Activated naive CD8-positive, alpha-beta T cell treated with anti-CD3 and anti-CD28 coated beads for 36 hours (primary cell): ENCODE measurements at regions not wholly inside any gene's neighbourhood (a gene's known extent, or its start where the extent isn't known, plus 50 kb on each side); places are given as distances from the start of the nearest gene placed in this dataset.

Source experiments
- DNase-seq: peaks from one replicate; pipeline ENCODE4 v3.0.0; 2021
- H3K27ac Mint-ChIP-seq: one replicate; pipeline ENCODE4 v1.8.0; 2022; ENCODE audit warnings: mild to moderate bottlenecking, moderate library complexity, mixed read lengths
- H3K27me3 Mint-ChIP-seq: one replicate; pipeline ENCODE4 v1.8.0; 2022; ENCODE audit warnings: mild to moderate bottlenecking, mixed read lengths
- H3K36me3 Mint-ChIP-seq: one replicate; pipeline ENCODE4 v1.8.0; 2021; ENCODE audit warnings: mild to moderate bottlenecking, mixed read lengths
- H3K4me1 Mint-ChIP-seq: one replicate; pipeline ENCODE4 v1.8.0; 2021; ENCODE audit warnings: mixed read lengths
- H3K4me3 Mint-ChIP-seq: one replicate; pipeline ENCODE4 v1.8.0; 2022; ENCODE audit warnings: mild to moderate bottlenecking, moderate library complexity, mixed read lengths
- H3K9me3 Mint-ChIP-seq: one replicate; pipeline ENCODE4 v1.8.0; 2022; ENCODE audit warnings: mixed read lengths

DNA sequence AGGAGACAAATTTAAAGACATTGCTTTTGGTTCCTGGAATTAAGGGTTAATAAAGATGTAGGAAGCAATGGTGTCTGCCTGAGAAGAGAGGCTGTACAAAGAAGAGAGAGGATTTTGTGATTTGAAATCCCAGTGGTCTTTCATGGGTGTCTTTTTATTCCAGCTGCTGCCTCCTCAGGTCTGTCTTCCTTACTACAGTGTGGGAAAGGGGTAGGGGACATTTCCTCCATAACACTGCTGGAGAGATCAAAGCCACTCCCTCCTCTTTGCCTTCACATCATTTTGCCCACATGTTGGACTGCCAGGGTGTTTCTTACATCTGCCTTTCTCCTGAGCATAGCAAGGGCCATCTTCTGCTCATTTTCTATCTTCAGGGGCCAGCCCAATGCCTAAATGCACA is 348.5 kb downstream of the EN1 start:
- Mint-ChIP-seq H3K4me1 (no peaks in the 10 kb centered on the region), H3K36me3 (no peaks in the 10 kb centered on the region), H3K27ac (no peak overlapping the region), H3K4me3 (no peak overlapping the region), H3K27me3 (peaks cover 10% of the 10 kb centered on the region), H3K9me3 (no peaks in the 10 kb centered on the region)
- DNase-seq = no peak

GRCh38 chr2:118496870-118497611 is 350.4 kb downstream of the EN1 start:
- DNase-seq = no peak
- Mint-ChIP-seq H3K4me3 (no peak overlapping the region), H3K9me3 (peaks cover 2% of the 10 kb centered on the region), H3K4me1 (no peaks in the 10 kb centered on the region), H3K27ac (no peak overlapping the region), H3K36me3 (no peaks in the 10 kb centered on the region), H3K27me3 (peaks cover 13% of the 10 kb centered on the region)

GRCh38 chr2:118496467-118496866 is 351.0 kb downstream of the EN1 start:
- Mint-ChIP-seq H3K27me3 (peaks cover 16% of the 10 kb centered on the region), H3K36me3 (no peaks in the 10 kb centered on the region), H3K4me1 (no peaks in the 10 kb centered on the region), H3K27ac (no peak overlapping the region), H3K9me3 (peaks cover 3% of the 10 kb centered on the region), H3K4me3 (no peak overlapping the region)
- DNase-seq = no peak

GRCh38 chr2:118495290-118495689 is 352.2 kb downstream of the EN1 start:
- Mint-ChIP-seq H3K4me3 (no peak overlapping the region), H3K9me3 (peaks cover 3% of the 10 kb centered on the region), H3K4me1 (no peaks in the 10 kb centered on the region), H3K27me3 (peaks cover 13% of the 10 kb centered on the region), H3K36me3 (no peaks in the 10 kb centered on the region), H3K27ac (no peak overlapping the region)
- DNase-seq = no peak

DNA sequence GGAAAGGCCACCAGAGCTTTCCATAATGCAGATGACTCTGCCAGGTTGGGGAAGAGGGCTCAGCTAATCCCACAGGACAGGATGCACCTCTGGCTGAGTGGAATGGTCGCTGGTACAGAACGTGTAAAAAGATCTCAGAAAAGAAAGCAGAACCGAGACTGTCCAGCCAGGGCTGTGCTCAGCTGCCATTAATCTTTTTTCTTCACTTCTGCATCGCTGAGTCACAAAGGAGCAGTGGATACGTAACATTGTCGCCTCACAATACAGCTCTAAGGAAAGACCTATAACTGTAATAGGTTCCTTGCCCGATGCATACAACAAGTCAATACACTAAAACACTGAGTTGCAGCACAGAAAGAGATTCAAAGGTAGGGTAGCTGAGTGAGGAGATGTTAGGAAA is 354.2 kb downstream of the EN1 start:
- H3K9me3 Mint-ChIP-seq = peaks cover 3% of the 10 kb centered on the region
- no peak overlapping the region for H3K4me3 Mint-ChIP-seq
- H3K4me1 Mint-ChIP-seq = no peaks in the 10 kb centered on the region
- no peak overlapping the region for H3K27ac Mint-ChIP-seq
- no peak for DNase-seq
- no peaks in the 10 kb centered on the region for H3K36me3 Mint-ChIP-seq
- peaks cover 16% of the 10 kb centered on the region for H3K27me3 Mint-ChIP-seq

- H3K27ac Mint-ChIP-seq = no peak overlapping the region
- H3K36me3 Mint-ChIP-seq = no peaks in the 10 kb centered on the region
- peaks cover 3% of the 10 kb centered on the region for H3K9me3 Mint-ChIP-seq
- H3K27me3 Mint-ChIP-seq = peaks cover 12% of the 10 kb centered on the region
- DNase-seq = no peak
- H3K4me1 Mint-ChIP-seq = no peaks in the 10 kb centered on the region
- H3K4me3 Mint-ChIP-seq = no peak overlapping the region
Observed at GRCh38 chr2:118492335-118492734, 355.1 kb downstream of the EN1 start.

GRCh38 chr2:118490330-118490729 is 357.1 kb downstream of the EN1 start:
- no peaks in the 10 kb centered on the region for H3K36me3 Mint-ChIP-seq
- peaks cover 13% of the 10 kb centered on the region for H3K27me3 Mint-ChIP-seq
- H3K4me1 Mint-ChIP-seq = no peaks in the 10 kb centered on the region
- peaks cover 3% of the 10 kb centered on the region for H3K9me3 Mint-ChIP-seq
- H3K4me3 Mint-ChIP-seq = no peak overlapping the region
- no peak for DNase-seq
- no peak overlapping the region for H3K27ac Mint-ChIP-seq

GRCh38 chr2:118489712-118490299 is 357.6 kb downstream of the EN1 start:
- H3K4me3 Mint-ChIP-seq = no peak overlapping the region

GRCh38 chr2:118481299-118481698 is 366.1 kb downstream of the EN1 start:
- H3K27me3 Mint-ChIP-seq = peaks cover 6% of the 10 kb centered on the region
- no peak overlapping the region for H3K27ac Mint-ChIP-seq

More at GRCh38 chr2:118489712-118490299, 357.6 kb downstream of the EN1 start:
- H3K27ac Mint-ChIP-seq = no peak overlapping the region
- no peaks in the 10 kb centered on the region for H3K36me3 Mint-ChIP-seq
- no peaks in the 10 kb centered on the region for H3K4me1 Mint-ChIP-seq
- peaks cover 13% of the 10 kb centered on the region for H3K27me3 Mint-ChIP-seq
- peaks cover 3% of the 10 kb centered on the region for H3K9me3 Mint-ChIP-seq
- no peak for DNase-seq

GRCh38 chr2:118479020-118479419 is 368.4 kb downstream of the EN1 start:
- Mint-ChIP-seq H3K9me3 (no peaks in the 10 kb centered on the region), H3K27ac (no peak overlapping the region), H3K27me3 (peaks cover 4% of the 10 kb centered on the region), H3K4me1 (no peaks in the 10 kb centered on the region), H3K4me3 (no peak overlapping the region), H3K36me3 (no peaks in the 10 kb centered on the region)
- no peak for DNase-seq

More at GRCh38 chr2:118481299-118481698, 366.1 kb downstream of the EN1 start:
- Mint-ChIP-seq H3K36me3 (no peaks in the 10 kb centered on the region), H3K9me3 (no peaks in the 10 kb centered on the region), H3K4me1 (no peaks in the 10 kb centered on the region), H3K4me3 (no peak overlapping the region)
- no peak for DNase-seq

GRCh38 chr2:118477111-118477862 is 370.2 kb downstream of the EN1 start:
- no peak overlapping the region for H3K27ac Mint-ChIP-seq
- no peaks in the 10 kb centered on the region for H3K36me3 Mint-ChIP-seq
- DNase-seq = no peak
- H3K4me3 Mint-ChIP-seq = no peak overlapping the region
- peaks cover 4% of the 10 kb centered on the region for H3K27me3 Mint-ChIP-seq
- no peaks in the 10 kb centered on the region for H3K9me3 Mint-ChIP-seq
- H3K4me1 Mint-ChIP-seq = no peaks in the 10 kb centered on the region

DNA sequence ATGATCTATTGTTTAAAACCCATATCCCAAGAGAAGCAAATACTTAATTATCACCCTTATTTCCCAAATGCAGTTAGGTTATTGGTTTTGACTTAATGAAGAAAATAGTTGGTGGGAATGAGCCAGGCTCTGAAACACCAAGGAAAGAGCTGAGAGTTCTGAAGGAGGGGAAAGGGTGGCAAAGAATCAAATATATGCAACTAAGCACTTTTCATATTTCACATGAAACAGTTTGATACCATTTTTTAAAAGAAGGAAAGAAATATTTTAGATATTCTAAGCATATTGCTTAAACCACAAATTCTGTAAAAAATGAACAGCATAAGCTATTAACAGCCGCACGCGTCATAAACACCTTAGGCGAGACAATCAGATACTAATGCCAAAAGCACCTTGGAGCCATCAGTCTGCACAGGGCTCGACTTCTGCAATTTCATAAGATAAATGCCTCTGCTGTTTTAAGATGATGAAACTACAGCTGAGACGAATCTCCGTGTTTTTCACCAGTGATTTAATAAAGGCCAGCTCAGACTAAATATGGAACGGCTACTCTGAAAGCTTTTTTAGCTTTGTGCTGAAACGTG is 371.7 kb downstream of the EN1 start:
- no peak overlapping the region for H3K27ac Mint-ChIP-seq
- peaks cover 4% of the 10 kb centered on the region for H3K27me3 Mint-ChIP-seq
- no peaks in the 10 kb centered on the region for H3K9me3 Mint-ChIP-seq
- no peak for DNase-seq
- no peaks in the 10 kb centered on the region for H3K4me1 Mint-ChIP-seq
- no peaks in the 10 kb centered on the region for H3K36me3 Mint-ChIP-seq
- H3K4me3 Mint-ChIP-seq = no peak overlapping the region

GRCh38 chr2:118474541-118474920 is 372.9 kb downstream of the EN1 start:
- Mint-ChIP-seq H3K36me3 (no peaks in the 10 kb centered on the region), H3K9me3 (no peaks in the 10 kb centered on the region), H3K4me1 (no peaks in the 10 kb centered on the region), H3K27ac (no peak overlapping the region), H3K27me3 (peaks cover 11% of the 10 kb centered on the region), H3K4me3 (no peak overlapping the region)
- DNase-seq = no peak

- no peaks in the 10 kb centered on the region for H3K4me1 Mint-ChIP-seq
- no peaks in the 10 kb centered on the region for H3K9me3 Mint-ChIP-seq
- no peaks in the 10 kb centered on the region for H3K36me3 Mint-ChIP-seq
- H3K27me3 Mint-ChIP-seq = peaks cover 11% of the 10 kb centered on the region
- no peak for DNase-seq
- H3K27ac Mint-ChIP-seq = no peak overlapping the region
- no peak overlapping the region for H3K4me3 Mint-ChIP-seq
Observed at GRCh38 chr2:118473846-118474540, 373.5 kb downstream of the EN1 start.

DNA sequence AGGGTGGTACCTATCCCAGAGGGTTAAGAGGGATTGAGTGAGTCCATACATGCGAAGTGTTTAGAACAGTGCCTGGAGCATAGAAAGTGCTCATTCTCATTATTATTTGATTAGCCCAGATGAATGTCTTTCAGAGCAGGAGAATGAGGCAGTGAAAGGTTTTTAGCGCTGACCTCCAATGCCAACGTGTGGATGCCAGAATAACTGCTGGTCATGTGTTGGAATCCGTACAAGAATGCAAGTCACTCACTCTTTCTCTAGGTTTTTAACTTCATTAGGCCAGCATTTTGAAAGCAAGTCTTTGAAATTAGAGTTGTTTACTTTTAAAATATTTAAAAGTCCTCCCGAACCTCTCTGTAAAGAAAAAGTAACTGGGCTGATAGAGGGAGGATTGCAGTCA is 374.2 kb downstream of the EN1 start:
- Mint-ChIP-seq H3K36me3 (no peaks in the 10 kb centered on the region), H3K9me3 (no peaks in the 10 kb centered on the region), H3K27ac (no peak overlapping the region), H3K4me3 (no peak overlapping the region), H3K4me1 (no peaks in the 10 kb centered on the region), H3K27me3 (peaks cover 11% of the 10 kb centered on the region)
- DNase-seq = no peak
